ENCODE measurements at regions not wholly inside any gene's neighbourhood (a gene's known extent, or its start where the extent isn't known, plus 50 kb on each side); places are given as distances from the start of the nearest gene placed in this dataset.

GRCh38 chr1:90650401-90650800 is 66.7 kb downstream of the BARHL2 start:
- CTCF ChIA-PET, result no interaction called here

GRCh38 chr1:90640325-90640724 is 76.8 kb downstream of the BARHL2 start:
- CTCF ChIA-PET, result no interaction called here

More at GRCh38 chr1:90650401-90650800, 66.7 kb downstream of the BARHL2 start:
- POLR2A ChIA-PET, result no interaction called here

GRCh38 chr1:90622666-90623065 is 94.4 kb downstream of the BARHL2 start:
- ChIA-PET POLR2A (no interaction called here), CTCF (no interaction called here)

More at GRCh38 chr1:90640325-90640724, 76.8 kb downstream of the BARHL2 start:
- POLR2A ChIA-PET, result no interaction called here

GRCh38 chr1:90621986-90622385 is 95.1 kb downstream of the BARHL2 start:
- POLR2A ChIA-PET, result no interaction called here
- CTCF ChIA-PET, result no interaction called here

GRCh38 chr1:90616395-90616794 is 100.7 kb downstream of the BARHL2 start:
- ChIA-PET POLR2A (no interaction called here), CTCF (no interaction called here)

- POLR2A ChIA-PET, result no interaction called here
- CTCF ChIA-PET, result interaction anchor here (0.6 kb wide), 1 partner anchor 43 kb away, joined by 4 read pairs; no protein-coding TSS in a partner anchor
Observed at GRCh38 chr1:90614872-90615271, 102.2 kb downstream of the BARHL2 start.

- POLR2A ChIA-PET, result no interaction called here
- CTCF ChIA-PET, result no interaction called here
Observed at GRCh38 chr1:90613371-90613770, 103.7 kb downstream of the BARHL2 start.

- CTCF ChIA-PET, result no interaction called here
- POLR2A ChIA-PET, result no interaction called here
Observed at GRCh38 chr1:90612033-90612432, 105.1 kb downstream of the BARHL2 start.

GRCh38 chr1:90607736-90608135 is 109.4 kb downstream of the BARHL2 start:
- CTCF ChIA-PET, result no interaction called here
- POLR2A ChIA-PET, result no interaction called here

GRCh38 chr1:90605070-90605469 is 112.0 kb downstream of the BARHL2 start:
- CTCF ChIA-PET, result no interaction called here
- POLR2A ChIA-PET, result no interaction called here

- ChIA-PET POLR2A (no interaction called here), CTCF (no interaction called here)
Observed at GRCh38 chr1:90593312-90593711, 123.8 kb downstream of the BARHL2 start.

GRCh38 chr1:90591970-90592356 is 125.1 kb downstream of the BARHL2 start:
- ChIA-PET POLR2A (no interaction called here), CTCF (no interaction called here)

- POLR2A ChIA-PET, result no interaction called here
- CTCF ChIA-PET, result no interaction called here
Observed at GRCh38 chr1:90591355-90591969, 125.6 kb downstream of the BARHL2 start.

GRCh38 chr1:90580176-90580575 is 136.9 kb downstream of the BARHL2 start:
- POLR2A ChIA-PET, result no interaction called here
- CTCF ChIA-PET, result no interaction called here

GRCh38 chr1:90579212-90579802 is 137.8 kb downstream of the BARHL2 start:
- POLR2A ChIA-PET, result no interaction called here
- CTCF ChIA-PET, result interaction anchor here (0.9 to 1.1 kb wide), 2 partner anchors 12 to 28 kb away, joined by 3 read pairs; no protein-coding TSS in a partner anchor

- POLR2A ChIA-PET, result no interaction called here
- CTCF ChIA-PET, result no interaction called here
Observed at GRCh38 chr1:90574692-90575370, 142.3 kb downstream of the BARHL2 start.

- POLR2A ChIA-PET, result no interaction called here
- CTCF ChIA-PET, result no interaction called here
Observed at GRCh38 chr1:90573736-90574135, 143.4 kb downstream of the BARHL2 start.

GRCh38 chr1:90572446-90572845 is 144.7 kb downstream of the BARHL2 start:
- POLR2A ChIA-PET, result no interaction called here
- CTCF ChIA-PET, result no interaction called here

- POLR2A ChIA-PET, result no interaction called here
- CTCF ChIA-PET, result no interaction called here
Observed at GRCh38 chr1:90568436-90568835, 148.7 kb downstream of the BARHL2 start.

- ChIA-PET POLR2A (no interaction called here), CTCF (no interaction called here)
Observed at GRCh38 chr1:90564164-90564563, 152.9 kb downstream of the BARHL2 start.

- ChIA-PET POLR2A (no interaction called here), CTCF (no interaction called here)
Observed at GRCh38 chr1:90562892-90563291, 154.2 kb downstream of the BARHL2 start.

GRCh38 chr1:90561911-90562310 is 155.2 kb downstream of the BARHL2 start:
- POLR2A ChIA-PET, result no interaction called here
- CTCF ChIA-PET, result no interaction called here
